ENCODE measurements at regions not wholly inside any gene's neighbourhood (a gene's known extent, or its start where the extent isn't known, plus 50 kb on each side); places are given as distances from the start of the nearest gene placed in this dataset.

- TF ChIP-seq CTCF (IDR thresholded peaks at IDR 0.05): no peak
- TF ChIP-seq POLR2A (IDR thresholded peaks at IDR 0.05): no peak
Observed at GRCh38 chr1:227372726-227373130, 54.4 kb upstream of the CDC42BPA start.

Measured in heart left ventricle (tissue), 13 donors.